BLaER1 treated with 17β-estradiol and CSF1 and Interleukin-3, amounts not matched to agents 10 nM and 100 nM (cell line): ENCODE measurements at regions not wholly inside any gene's neighbourhood (a gene's known extent, or its start where the extent isn't known, plus 50 kb on each side); places are given as distances from the start of the nearest gene placed in this dataset.

Source experiments
- H3K27ac ChIP-seq, 11 experiments: shearing (Covaris generic); formaldehyde crosslinking; 2 replicates each; pipeline ENCODE4 v1.8.1; 2022
- H3K27me3 ChIP-seq, 11 experiments: shearing (Covaris generic); formaldehyde crosslinking; 2 replicates each; pipeline ENCODE4 v1.8.1; 2022
- H3K36me3 ChIP-seq, 11 experiments: shearing (Covaris generic); formaldehyde crosslinking; 2 replicates each; pipeline ENCODE4 v1.8.1; 2022
- H3K4me1 ChIP-seq, 10 experiments: shearing (Covaris generic); formaldehyde crosslinking; 2 replicates each; pipeline ENCODE4 v1.8.1; 2022
- H3K4me2 ChIP-seq, 11 experiments: shearing (Covaris generic); formaldehyde crosslinking; 2 replicates each; pipeline ENCODE4 v1.8.1; 2022
- H3K4me3 ChIP-seq, 10 experiments: shearing (Covaris generic); formaldehyde crosslinking; 2 replicates each; pipeline ENCODE4 v1.8.1; 2022
- H3K9ac ChIP-seq, 11 experiments: shearing (Covaris generic); formaldehyde crosslinking; 2 replicates each; pipeline ENCODE4 v1.8.1; 2022
- H3K9me3 ChIP-seq, 11 experiments: shearing (Covaris generic); formaldehyde crosslinking; replicated peaks in 1 of 11; 2 replicates each; pipeline ENCODE4 v1.8.1; 2022
- H4K20me1 ChIP-seq, 11 experiments: shearing (Covaris generic); formaldehyde crosslinking; 2 replicates each; pipeline ENCODE4 v1.8.1; 2022
- Cebpa-rat ChIP-seq, 11 experiments: shearing (Covaris generic); IDR thresholded peaks; 2 replicates each; pipeline ENCODE4 v1.8.1; 2022

DNA sequence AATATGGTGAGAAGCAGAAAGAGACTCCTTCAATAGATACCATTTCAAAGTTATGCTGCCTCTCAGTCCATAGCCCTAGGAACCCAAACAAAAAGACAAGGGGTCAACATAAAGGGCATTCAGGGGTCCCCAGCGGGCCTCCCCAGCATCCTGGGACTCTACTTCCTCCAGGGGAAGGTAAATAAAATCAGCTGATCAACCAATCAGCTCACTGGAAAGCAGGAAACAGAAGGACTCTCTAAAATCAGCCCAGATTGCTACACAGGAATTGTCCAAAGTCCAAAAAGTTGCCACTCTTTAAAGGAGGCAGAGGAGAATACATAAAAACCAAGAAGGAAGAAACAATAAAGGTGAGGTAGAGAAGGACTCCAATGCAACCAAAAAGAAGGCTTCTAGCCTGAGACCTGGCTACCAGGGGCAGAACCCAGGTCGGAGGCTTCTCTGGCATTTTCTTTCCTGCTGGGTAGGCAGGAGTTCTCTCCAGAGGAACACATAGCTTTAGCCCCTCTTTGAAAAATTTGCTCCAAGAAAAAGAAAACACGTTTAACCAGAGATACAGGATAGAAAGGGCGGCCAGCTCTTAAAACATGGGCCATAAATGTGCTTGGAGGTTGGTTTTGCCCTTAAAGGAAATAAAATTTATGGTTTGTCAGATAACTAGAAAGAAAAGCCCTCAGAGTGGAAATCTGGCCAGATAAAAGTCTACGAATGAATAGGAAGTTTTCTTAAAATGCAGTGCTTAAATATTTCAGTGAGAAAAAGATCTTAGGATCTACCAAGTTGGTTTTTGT, 404.6 kb downstream of the SOX9 start:
- H3K9me3 ChIP-seq, result no peaks in the 10 kb centered on the region
- peaks cover 0 to 14% (median 9%) of the 10 kb centered on the region in 10 experiments; a peak in 15 of 20 replicates for H3K4me1 ChIP-seq
- no peaks in the 10 kb centered on the region for H4K20me1 ChIP-seq
- no peak overlapping the region for H3K9ac ChIP-seq
- H3K27me3 ChIP-seq, result no peaks in the 10 kb centered on the region
- no peak overlapping the region for H3K4me2 ChIP-seq
- TF ChIP-seq Cebpa-rat (IDR thresholded peaks at IDR 0.05), result no peak
- H3K27ac ChIP-seq, result no peak overlapping the region
- H3K36me3 ChIP-seq, result no peaks in the 10 kb centered on the region
- H3K4me3 ChIP-seq, result no peak overlapping the region

- Histone ChIP-seq H3K9ac (no peak overlapping the region), H4K20me1 (no peaks in the 10 kb centered on the region), H3K36me3 (no peaks in the 10 kb centered on the region), H3K4me2 (no peak overlapping the region), H3K27me3 (no peaks in the 10 kb centered on the region), H3K27ac (no peak overlapping the region), H3K9me3 (no peaks in the 10 kb centered on the region), H3K4me1 (0 out of 20 replicates have a peak, but pooled peaks cover 0 to 4% (median 0%) of the 10 kb centered on the region in 10 experiments), H3K4me3 (no peak overlapping the region)
- no peak for TF ChIP-seq Cebpa-rat (IDR thresholded peaks at IDR 0.05)
Observed at GRCh38 chr17:72526769-72527168, 405.9 kb downstream of the SOX9 start.

GRCh38 chr17:72527789-72528188, 407.0 kb downstream of the SOX9 start:
- Histone ChIP-seq H3K9ac (no peak overlapping the region), H3K27me3 (no peaks in the 10 kb centered on the region), H3K4me3 (no peak overlapping the region), H3K4me2 (no peak overlapping the region), H3K27ac (no peak overlapping the region), H3K36me3 (no peaks in the 10 kb centered on the region), H3K4me1 (0 out of 20 replicates have a peak, but pooled peaks cover 0 to 4% (median 0%) of the 10 kb centered on the region in 10 experiments), H3K9me3 (no peaks in the 10 kb centered on the region), H4K20me1 (no peaks in the 10 kb centered on the region)
- TF ChIP-seq Cebpa-rat (IDR thresholded peaks at IDR 0.05), result no peak

GRCh38 chr17:72528683-72529082, 407.9 kb downstream of the SOX9 start:
- H3K9me3 ChIP-seq, result no peaks in the 10 kb centered on the region
- no peaks in the 10 kb centered on the region for H4K20me1 ChIP-seq
- no peak for TF ChIP-seq Cebpa-rat (IDR thresholded peaks at IDR 0.05)
- no peak overlapping the region for H3K4me2 ChIP-seq
- no peaks in the 10 kb centered on the region for H3K36me3 ChIP-seq
- no peak overlapping the region for H3K9ac ChIP-seq
- H3K27me3 ChIP-seq, result no peaks in the 10 kb centered on the region
- 0 out of 20 replicates have a peak, but pooled peaks cover 0 to 4% (median 0%) of the 10 kb centered on the region in 10 experiments for H3K4me1 ChIP-seq
- no peak overlapping the region for H3K27ac ChIP-seq
- no peak overlapping the region for H3K4me3 ChIP-seq

DNA sequence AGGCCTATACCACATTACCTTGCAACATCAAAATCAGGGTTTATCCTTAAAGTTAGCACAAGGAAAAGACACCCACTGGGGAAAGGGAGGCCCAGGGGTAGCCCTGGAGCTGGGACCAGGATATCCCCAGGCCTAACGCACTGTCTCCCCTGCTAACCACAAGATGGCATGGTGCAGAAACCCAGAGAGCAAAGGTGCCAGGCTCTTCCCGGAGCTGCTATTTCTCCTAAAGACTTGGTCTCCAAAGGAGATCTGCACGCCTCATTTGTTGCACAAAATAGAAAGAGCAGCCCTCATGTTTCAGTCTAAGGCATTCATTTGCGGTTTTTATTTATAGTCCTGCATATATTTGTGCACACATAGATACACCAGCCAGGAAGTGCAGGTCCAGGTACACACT, 408.6 kb downstream of the SOX9 start:
- no peak for TF ChIP-seq Cebpa-rat (IDR thresholded peaks at IDR 0.05)
- H4K20me1 ChIP-seq, result no peaks in the 10 kb centered on the region
- H3K4me1 ChIP-seq, result 0 out of 20 replicates have a peak, but pooled peaks cover 0 to 4% (median 0%) of the 10 kb centered on the region in 10 experiments
- H3K9me3 ChIP-seq, result peaks cover 0 to 5% (median 0%) of the 10 kb centered on the region in 11 experiments; a peak in 3 of 22 replicates
- no peak overlapping the region for H3K9ac ChIP-seq
- no peaks in the 10 kb centered on the region for H3K27me3 ChIP-seq
- no peak overlapping the region for H3K4me3 ChIP-seq
- H3K4me2 ChIP-seq, result 0 out of 22 replicates have a peak overlapping the region, but pooled peaks of 1 of the 11 experiments have one; percentile 3
- no peak overlapping the region for H3K27ac ChIP-seq
- H3K36me3 ChIP-seq, result no peaks in the 10 kb centered on the region

DNA sequence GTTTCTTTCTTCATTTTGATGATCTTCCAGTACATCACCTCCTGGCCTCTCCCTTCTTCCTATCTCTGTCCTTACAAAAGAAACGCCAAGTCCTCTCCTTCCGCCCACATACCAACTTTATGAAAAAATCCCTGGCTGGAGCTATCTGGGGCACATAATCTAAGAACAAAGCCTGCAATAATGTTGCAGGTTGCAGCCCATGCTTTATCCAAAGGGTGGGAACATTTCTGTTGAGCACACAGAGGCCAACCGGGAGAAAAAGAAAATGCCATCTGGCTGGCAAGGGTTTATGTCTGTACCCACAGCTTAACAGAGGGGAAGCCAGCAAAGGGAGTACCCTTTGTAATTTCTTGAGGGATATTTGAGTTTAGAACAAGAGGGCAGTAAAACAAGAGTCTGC, 409.6 kb downstream of the SOX9 start:
- no peak for TF ChIP-seq Cebpa-rat (IDR thresholded peaks at IDR 0.05)
- Histone ChIP-seq H3K27me3 (no peaks in the 10 kb centered on the region), H3K4me2 (no peak overlapping the region), H3K4me1 (0 out of 20 replicates have a peak, but pooled peaks cover 0 to 4% (median 0%) of the 10 kb centered on the region in 10 experiments), H3K9me3 (peaks cover 0 to 8% (median 0%) of the 10 kb centered on the region in 11 experiments; a peak in 3 of 22 replicates), H3K9ac (no peak overlapping the region), H3K27ac (no peak overlapping the region), H3K36me3 (no peaks in the 10 kb centered on the region), H4K20me1 (no peaks in the 10 kb centered on the region), H3K4me3 (no peak overlapping the region)

DNA sequence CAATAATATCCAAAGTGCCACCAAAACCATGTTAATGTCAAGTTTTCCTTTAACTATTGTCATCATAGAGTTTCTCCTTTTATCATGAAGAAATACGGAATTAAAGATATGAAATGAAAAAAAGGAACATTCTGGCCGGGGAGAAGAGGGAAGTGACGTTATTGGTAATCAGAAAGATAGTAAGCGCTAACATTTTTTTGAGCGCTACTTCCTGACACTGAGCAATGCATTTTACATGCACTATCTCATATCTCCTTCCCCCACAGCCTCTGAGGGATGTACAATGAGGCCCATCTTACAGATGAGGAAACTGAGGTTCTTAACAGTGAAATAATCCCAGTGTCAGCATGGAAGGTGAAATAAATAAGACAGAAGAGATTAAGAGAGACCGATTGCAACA, 410.9 kb downstream of the SOX9 start:
- H3K9ac ChIP-seq, result no peak overlapping the region
- no peaks in the 10 kb centered on the region for H3K27me3 ChIP-seq
- peaks cover 0 to 8% (median 0%) of the 10 kb centered on the region in 11 experiments; a peak in 3 of 22 replicates for H3K9me3 ChIP-seq
- 0 out of 20 replicates have a peak, but pooled peaks cover 0 to 4% (median 0%) of the 10 kb centered on the region in 10 experiments for H3K4me1 ChIP-seq
- no peak overlapping the region for H3K27ac ChIP-seq
- H3K4me3 ChIP-seq, result no peak overlapping the region
- H4K20me1 ChIP-seq, result no peaks in the 10 kb centered on the region
- TF ChIP-seq Cebpa-rat (IDR thresholded peaks at IDR 0.05), result no peak
- H3K4me2 ChIP-seq, result no peak overlapping the region
- no peaks in the 10 kb centered on the region for H3K36me3 ChIP-seq

- no peak for TF ChIP-seq Cebpa-rat (IDR thresholded peaks at IDR 0.05)
- Histone ChIP-seq H3K27ac (no peak overlapping the region), H3K4me3 (no peak overlapping the region), H3K4me2 (no peak overlapping the region), H3K4me1 (0 out of 20 replicates have a peak, but pooled peaks cover 0 to 4% (median 0%) of the 10 kb centered on the region in 10 experiments), H3K9me3 (peaks cover 0 to 8% (median 0%) of the 10 kb centered on the region in 11 experiments; a peak in 3 of 22 replicates), H3K9ac (no peak overlapping the region), H3K36me3 (no peaks in the 10 kb centered on the region), H3K27me3 (peaks cover 0 to 8% (median 4%) of the 10 kb centered on the region in 11 experiments; a peak in 12 of 22 replicates), H4K20me1 (no peaks in the 10 kb centered on the region)
Observed at GRCh38 chr17:72534265-72534664, 413.4 kb downstream of the SOX9 start.

DNA sequence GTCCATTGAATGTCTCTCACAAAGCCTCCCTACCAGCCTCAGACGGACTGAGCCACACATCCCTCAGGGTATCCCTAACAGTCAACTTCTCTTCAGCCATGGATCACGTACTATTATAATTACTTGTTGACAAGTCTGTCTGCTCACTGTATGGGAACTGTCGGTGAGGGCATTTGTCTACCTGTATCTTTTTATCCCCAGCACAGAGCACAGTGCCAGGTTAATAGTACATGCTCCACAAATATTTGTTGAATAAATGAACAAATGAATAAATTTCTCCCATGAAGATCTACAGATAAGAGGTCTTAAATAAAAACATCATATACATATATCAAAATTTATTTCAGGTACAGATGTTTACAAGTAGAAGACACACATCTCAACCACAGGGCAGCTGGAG, 414.0 kb downstream of the SOX9 start:
- Histone ChIP-seq H3K9me3 (peaks cover 0 to 8% (median 0%) of the 10 kb centered on the region in 11 experiments; a peak in 3 of 22 replicates), H3K9ac (no peak overlapping the region), H3K4me3 (no peak overlapping the region), H3K4me2 (no peak overlapping the region), H3K4me1 (peaks cover 0 to 3% (median under 1%) of the 10 kb centered on the region in 10 experiments; a peak in 3 of 20 replicates), H4K20me1 (no peaks in the 10 kb centered on the region), H3K36me3 (no peaks in the 10 kb centered on the region), H3K27me3 (peaks cover 0 to 14% (median 9%) of the 10 kb centered on the region in 11 experiments; a peak in 13 of 22 replicates), H3K27ac (no peak overlapping the region)
- no peak for TF ChIP-seq Cebpa-rat (IDR thresholded peaks at IDR 0.05)
